ENCODE measurements at regions not wholly inside any gene's neighbourhood (a gene's known extent, or its start where the extent isn't known, plus 50 kb on each side); places are given as distances from the start of the nearest gene placed in this dataset.

- TF ChIP-seq POLR2A (IDR thresholded peaks at IDR 0.05) (no peak), CTCF (IDR thresholded peaks at IDR 0.05) (no peak), EP300 (IDR thresholded peaks at IDR 0.05) (no peak)
Observed at GRCh38 chr2:39529836-39530235, 92.8 kb upstream of the MAP4K3 start.
